HEK293T (cell line): ENCODE measurements at regions not wholly inside any gene's neighbourhood (a gene's known extent, or its start where the extent isn't known, plus 50 kb on each side); places are given as distances from the start of the nearest gene placed in this dataset.

Experiments
- ARNT ChIP-seq: fragments of 450-650 bp; IDR thresholded peaks from 2 replicates; pipeline ENCODE4 v1.6.1; 2017; ENCODE audit warnings: mild to moderate bottlenecking
- BHLHE40 ChIP-seq: fragments of 450-650 bp; IDR thresholded peaks from 2 replicates; pipeline ENCODE4 v1.6.1; 2016; ENCODE audit warnings: mild to moderate bottlenecking, moderate library complexity, borderline replicate concordance
- CTBP1 ChIP-seq: fragments of 450-650 bp; IDR thresholded peaks from 2 replicates; pipeline ENCODE4 v1.6.1; 2016; ENCODE audit warnings: borderline replicate concordance
- ELF4 ChIP-seq: fragments of 450-650 bp; IDR thresholded peaks from 2 replicates; pipeline ENCODE4 v1.6.1; 2017; ENCODE audit warnings: antibody characterized with exemption
- FOXA1 ChIP-seq: fragments of 450-650 bp; IDR thresholded peaks from 2 replicates; pipeline ENCODE4 v1.6.1; 2016; ENCODE audit warnings: mild to moderate bottlenecking
- FOXK2 ChIP-seq: fragments of 450-650 bp; IDR thresholded peaks from 2 replicates; pipeline ENCODE4 v1.6.1; 2016; ENCODE audit warnings: mild to moderate bottlenecking
- FOXM1 ChIP-seq: fragments of 450-650 bp; IDR thresholded peaks from 2 replicates; pipeline ENCODE4 v1.6.1; 2017; ENCODE audit warnings: mild to moderate bottlenecking, borderline replicate concordance
- HDGF ChIP-seq: fragments of 450-650 bp; IDR thresholded peaks from 2 replicates; pipeline ENCODE4 v1.6.1; 2017; ENCODE audit warnings: antibody characterized with exemption, borderline replicate concordance
- LEF1 ChIP-seq: fragments of 450-650 bp; IDR thresholded peaks from 2 replicates; pipeline ENCODE4 v1.6.1; 2017; ENCODE audit warnings: mild to moderate bottlenecking, borderline replicate concordance
- PKNOX1 ChIP-seq: fragments of 450-650 bp; IDR thresholded peaks from 2 replicates; pipeline ENCODE4 v1.6.1; 2016
- SP1 ChIP-seq: fragments of 450-650 bp; IDR thresholded peaks from 2 replicates; pipeline ENCODE4 v1.6.1; 2017
- SUZ12 ChIP-seq: fragments of 450-650 bp; IDR thresholded peaks from 2 replicates; pipeline ENCODE4 v1.6.1; 2016; ENCODE audit warnings: mild to moderate bottlenecking
- TARDBP ChIP-seq: fragments of 450-650 bp; IDR thresholded peaks from 2 replicates; pipeline ENCODE4 v1.6.1; 2016

GRCh38 chr22:48652796-48653195, 1174.9 kb downstream of the BRD1 start:
- TF ChIP-seq ELF4: no peak
- no peak for TF ChIP-seq TARDBP
- TF ChIP-seq FOXM1: no peak
- no peak for TF ChIP-seq SUZ12
- TF ChIP-seq FOXK2: no peak
- no peak for TF ChIP-seq SP1
- TF ChIP-seq HDGF: no peak
- no peak for TF ChIP-seq BHLHE40
- no peak for TF ChIP-seq LEF1
- no peak for TF ChIP-seq FOXA1
- no peak for TF ChIP-seq CTBP1
- no peak for TF ChIP-seq ARNT
- TF ChIP-seq PKNOX1: no peak
